ENCODE measurements at regions not wholly inside any gene's neighbourhood (a gene's known extent, or its start where the extent isn't known, plus 50 kb on each side); places are given as distances from the start of the nearest gene placed in this dataset.

GRCh38 chr17:28247671-28248555 is 71.1 kb upstream of the TMEM97 start:
- Histone ChIP-seq H3K9me3 (no peaks in the 10 kb centered on the region), H3K4me3 (no peak overlapping the region), H3K36me3 (no peaks in the 10 kb centered on the region), H3K27ac (no peak overlapping the region), H3K27me3 (peaks cover 40% of the 10 kb centered on the region), H3K4me1 (peaks cover 0 to 11% (median 3%) of the 10 kb centered on the region in 3 donors)
- TF ChIP-seq POLR2A (IDR thresholded peaks at IDR 0.05): no peak
- TF ChIP-seq CTCF (IDR thresholded peaks at IDR 0.05): no peak
- TF ChIP-seq EP300 (IDR thresholded peaks at IDR 0.05): no peak
- 48 to 60% methylated on average over 1 to 4 of the region's 15 CpGs for WGBS, 2 donors (ENCODE audit: low coverage in 1 of 2)
- ATAC-seq: no peak

- Histone ChIP-seq H3K9me3 (no peaks in the 10 kb centered on the region), H3K4me1 (peaks cover 0 to 11% (median 3%) of the 10 kb centered on the region in 3 donors), H3K4me3 (no peak overlapping the region), H3K36me3 (no peaks in the 10 kb centered on the region), H3K27me3 (peaks cover 58% of the 10 kb centered on the region), H3K27ac (no peak overlapping the region)
- ATAC-seq: no peak
- WGBS, 2 donors (ENCODE audit: low coverage in 1 of 2): 83% methylated on average over 1 of the region's 5 CpGs; no CpG with 5 or more reads in 1 of the 2 donors
- TF ChIP-seq POLR2A (IDR thresholded peaks at IDR 0.05) (no peak), EP300 (IDR thresholded peaks at IDR 0.05) (no peak), POLR2AphosphoS5 (IDR thresholded peaks at IDR 0.05) (no peak), CTCF (IDR thresholded peaks at IDR 0.05) (no peak)
These were observed 69.3 kb upstream of the TMEM97 start for GRCh38 chr17:28249706-28250105.

- Histone ChIP-seq H3K27me3 (peaks cover 78% of the 10 kb centered on the region), H3K36me3 (no peaks in the 10 kb centered on the region), H3K4me1 (peaks cover 0 to 11% (median 3%) of the 10 kb centered on the region in 3 donors), H3K27ac (no peak overlapping the region), H3K9me3 (no peaks in the 10 kb centered on the region), H3K4me3 (no peak overlapping the region)
- no peak for TF ChIP-seq POLR2A (IDR thresholded peaks at IDR 0.05)
- no peak for TF ChIP-seq CTCF (IDR thresholded peaks at IDR 0.05)
- no peak for TF ChIP-seq POLR2AphosphoS5 (IDR thresholded peaks at IDR 0.05)
- TF ChIP-seq EP300 (IDR thresholded peaks at IDR 0.05): no peak
- 80 to 85% methylated on average over 5 of the region's 7 CpGs for WGBS, 2 donors (ENCODE audit: low coverage in 1 of 2)
- ATAC-seq: no peak
These were observed 66.6 kb upstream of the TMEM97 start for GRCh38 chr17:28252436-28252835.

- no peaks in the 10 kb centered on the region for H3K36me3 ChIP-seq
- H3K27me3 ChIP-seq: peaks cover 78% of the 10 kb centered on the region
- no peak for ATAC-seq
These were observed 65.3 kb upstream of the TMEM97 start for GRCh38 chr17:28253663-28254062.

More at GRCh38 chr17:28253663-28254062, 65.3 kb upstream of the TMEM97 start:
- TF ChIP-seq CTCF (IDR thresholded peaks at IDR 0.05) (no peak), POLR2A (IDR thresholded peaks at IDR 0.05) (no peak), POLR2AphosphoS5 (IDR thresholded peaks at IDR 0.05) (no peak), EP300 (IDR thresholded peaks at IDR 0.05) (no peak)
- H3K4me1 ChIP-seq: peaks cover 0 to 11% (median 3%) of the 10 kb centered on the region in 3 donors
- no peak overlapping the region for H3K4me3 ChIP-seq
- H3K27ac ChIP-seq: no peak overlapping the region
- WGBS, 2 donors (ENCODE audit: low coverage in 1 of 2): 56 to 100% methylated on average over 1 to 2 of the region's 6 CpGs
- H3K9me3 ChIP-seq: no peaks in the 10 kb centered on the region

All from gastroesophageal sphincter (tissue), 4 donors.